Aorta (tissue), 5 donors: ENCODE measurements at regions not wholly inside any gene's neighbourhood (a gene's known extent, or its start where the extent isn't known, plus 50 kb on each side); places are given as distances from the start of the nearest gene placed in this dataset.

Experiments used
- ATAC-seq: fragments of 200-7000 bp; cut with Tn5 transposase; one replicate; pipeline ENCODE4 v1.9.1; 2022; ENCODE audit warnings: moderate library complexity; ENCODE audit not compliant: low FRiP score
- DNase-seq, 2 donors: peaks; one replicate each; pipeline ENCODE4 v3.0.0-alpha.2; 2020
- H3K27ac ChIP-seq, 2 donors: one replicate each; pipeline ENCODE4 v1.5.1; 2013; ENCODE audit warnings: low read length in 2 of 2, mild to moderate bottlenecking in 2 of 2, moderate library complexity in 2 of 2, control low read depth in 1 of 2, inconsistent platforms in 1 of 2, low read depth in 1 of 2
- H3K27me3 ChIP-seq, 2 donors: one replicate each; pipeline ENCODE4 v1.6.1; 2013; ENCODE audit warnings: control low read depth in 1 of 2, low read length in 1 of 2, mild to moderate bottlenecking in 1 of 2, moderate library complexity in 1 of 2; ENCODE audit not compliant: insufficient read depth in 2 of 2, control insufficient read depth in 1 of 2
- H3K36me3 ChIP-seq, 2 donors: one replicate each; pipeline ENCODE4 v1.6.1; 2013; ENCODE audit warnings: control low read depth in 1 of 2, low read length in 1 of 2, mild to moderate bottlenecking in 1 of 2; ENCODE audit not compliant: insufficient read depth in 2 of 2, control insufficient read depth in 1 of 2
- H3K4me1 ChIP-seq, 2 donors: one replicate each; pipeline ENCODE4 v1.6.1; 2013; ENCODE audit warnings: low read length in 2 of 2, control low read depth in 1 of 2, mild to moderate bottlenecking in 1 of 2, moderate library complexity in 1 of 2; ENCODE audit not compliant: insufficient read depth in 2 of 2, control insufficient read depth in 1 of 2
- H3K4me3 ChIP-seq, 2 donors: one replicate each; pipeline ENCODE4 v1.5.1; 2013; ENCODE audit warnings: low read length in 2 of 2, control low read depth in 1 of 2, mild to moderate bottlenecking in 1 of 2
- H3K9me3 ChIP-seq: one replicate; pipeline ENCODE4 v1.6.1; 2013; ENCODE audit warnings: mild to moderate bottlenecking, low read length; ENCODE audit not compliant: control insufficient read depth
- WGBS, 2 donors: extraction: QIAGEN DNeasy Blood & Tissue Kit; methylation state at CpG; one replicate each; pipeline ENCODE4 v1.1.7; 2013; 5-methylcytosine and 5-hydroxymethylcytosine counted together
- intact Hi-C, 2 donors: fragments of 100-400 bp; cut with DNase I; formaldehyde crosslinking; loops; one replicate each; pipeline versions ENCODE4 v1.14.2 to v1.15.0; 2022
- donor health status: healthy with polysubstance abuse.
- donor health status: Bipolar disorder and iron deficiency.
- donor health status: DM: no; HTN: no; CAD: no.
- donor health status: DM: no; HTN: no; CAD: no.
- donor health status: DM: yes; HTN: yes; CAD: no.

GRCh38 chr2:67797801-67798540, 264.8 kb downstream of the C1D start:
- Histone ChIP-seq H3K27ac (peak overlapping the region; percentile 15 to 81), H3K36me3 (no peaks in the 10 kb centered on the region), H3K27me3 (no peaks in the 10 kb centered on the region), H3K9me3 (no peaks in the 10 kb centered on the region), H3K4me3 (no peak overlapping the region), H3K4me1 (peaks cover 2 to 4% of the 10 kb centered on the region in 2 donors)
- WGBS, 2 donors = 4 to 7% methylated on average over 7 of the region's 7 CpGs
- intact Hi-C loops = no loop called here
- DNase-seq = no peak
- no peak for ATAC-seq

DNA sequence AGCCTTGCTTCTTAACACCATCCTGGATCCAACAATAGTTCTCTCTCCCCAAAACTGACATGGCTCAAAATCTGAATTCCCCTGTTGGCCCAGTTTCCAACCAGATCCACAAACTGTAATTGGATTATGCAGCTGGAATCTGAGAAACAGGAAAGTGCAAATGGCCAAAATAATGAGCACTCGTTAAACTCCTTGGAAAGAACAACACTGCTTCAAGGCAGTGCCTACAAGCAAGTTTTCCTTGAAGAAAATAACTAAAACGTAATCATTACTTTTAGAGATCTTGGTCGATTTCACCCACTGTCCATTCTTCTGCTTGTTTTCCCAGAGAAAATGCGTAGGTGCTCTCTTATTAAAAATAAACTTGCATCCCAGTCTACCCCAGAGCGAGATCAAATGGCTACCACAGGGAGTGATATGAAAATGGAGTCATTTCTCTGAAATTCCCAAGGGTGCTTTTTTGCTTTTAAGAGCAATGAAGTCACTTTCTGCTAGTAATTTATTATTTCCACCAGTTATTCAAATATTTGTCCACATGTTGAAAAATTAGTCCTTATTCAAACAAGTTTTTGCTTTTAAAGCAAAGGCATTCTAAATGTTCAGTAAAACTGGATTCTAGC, 264.2 kb downstream of the C1D start:
- H3K4me1 ChIP-seq = peaks cover 2 to 4% of the 10 kb centered on the region in 2 donors
- no peaks in the 10 kb centered on the region for H3K27me3 ChIP-seq
- intact Hi-C loops = no loop called here
- no peak for ATAC-seq
- no peak overlapping the region for H3K4me3 ChIP-seq
- 3 to 5% methylated on average over 5 of the region's 5 CpGs for WGBS, 2 donors
- no peak for DNase-seq
- peak overlapping the region; percentile 15 to 81 for H3K27ac ChIP-seq
- H3K36me3 ChIP-seq = no peaks in the 10 kb centered on the region
- peaks cover 2% of the 10 kb centered on the region for H3K9me3 ChIP-seq

DNA sequence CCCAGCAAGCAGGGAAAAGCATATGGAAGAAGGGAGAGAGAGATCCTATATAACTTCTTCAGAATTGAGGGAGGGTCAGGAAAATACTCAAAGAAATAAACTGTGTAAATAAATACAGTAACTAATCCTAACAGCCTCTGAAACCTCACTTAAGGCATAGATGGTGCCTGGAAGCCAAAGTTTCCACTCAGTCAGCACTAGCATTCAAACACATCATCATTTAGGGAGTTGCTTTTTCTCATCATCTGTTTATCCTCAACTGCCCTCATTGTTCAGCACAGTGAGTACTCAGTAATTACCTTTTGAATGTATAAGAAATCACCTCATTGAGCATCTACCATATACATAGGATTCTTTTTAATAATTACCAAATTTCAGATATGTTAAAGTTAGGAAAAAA, 262.9 kb downstream of the C1D start:
- intact Hi-C loops = no loop called here
- Histone ChIP-seq H3K36me3 (no peaks in the 10 kb centered on the region), H3K4me1 (peaks cover 2 to 4% of the 10 kb centered on the region in 2 donors), H3K27me3 (no peaks in the 10 kb centered on the region), H3K27ac (no peak overlapping the region), H3K9me3 (peaks cover 2% of the 10 kb centered on the region), H3K4me3 (no peak overlapping the region)
- DNase-seq (no peak), ATAC-seq (no peak)

- H3K4me1 ChIP-seq = peaks cover 1 to 4% of the 10 kb centered on the region in 2 donors
- no peak overlapping the region for H3K27ac ChIP-seq
- DNase-seq = no peak
- intact Hi-C loops = no loop called here
- no peak for ATAC-seq
- WGBS, 2 donors = 41 to 59% methylated on average over 2 of the region's 2 CpGs
- peaks cover 2% of the 10 kb centered on the region for H3K9me3 ChIP-seq
- H3K27me3 ChIP-seq = no peaks in the 10 kb centered on the region
- no peak overlapping the region for H3K4me3 ChIP-seq
- no peaks in the 10 kb centered on the region for H3K36me3 ChIP-seq
These were observed 260.5 kb downstream of the C1D start for GRCh38 chr2:67802291-67802690.

GRCh38 chr2:67802824-67803223, 260.0 kb downstream of the C1D start:
- H3K4me1 ChIP-seq = peaks cover 0 to 4% of the 10 kb centered on the region in 2 donors
- ATAC-seq = no peak
- intact Hi-C loops = no loop called here

GRCh38 chr2:67806816-67807215, 256.0 kb downstream of the C1D start:
- Histone ChIP-seq H3K4me1 (no peaks in the 10 kb centered on the region), H3K27me3 (no peaks in the 10 kb centered on the region), H3K4me3 (no peak overlapping the region), H3K36me3 (no peaks in the 10 kb centered on the region), H3K9me3 (peaks cover 2% of the 10 kb centered on the region), H3K27ac (no peak overlapping the region)
- ATAC-seq = no peak
- WGBS, 2 donors = 9 to 30% methylated on average over 1 of the region's 1 CpG
- DNase-seq = no peak
- intact Hi-C loops = no loop called here

More at GRCh38 chr2:67802824-67803223, 260.0 kb downstream of the C1D start:
- DNase-seq = no peak
- no peaks in the 10 kb centered on the region for H3K36me3 ChIP-seq
- H3K27me3 ChIP-seq = no peaks in the 10 kb centered on the region
- H3K9me3 ChIP-seq = peaks cover 2% of the 10 kb centered on the region
- WGBS, 2 donors = 51 to 83% methylated on average over 2 of the region's 2 CpGs
- no peak overlapping the region for H3K27ac ChIP-seq
- no peak overlapping the region for H3K4me3 ChIP-seq

- ATAC-seq (no peak), DNase-seq (no peak)
- Histone ChIP-seq H3K27me3 (no peaks in the 10 kb centered on the region), H3K9me3 (peaks cover 2% of the 10 kb centered on the region), H3K4me1 (no peaks in the 10 kb centered on the region), H3K4me3 (no peak overlapping the region), H3K36me3 (no peaks in the 10 kb centered on the region), H3K27ac (no peak overlapping the region)
- intact Hi-C loops = no loop called here
These were observed 254.7 kb downstream of the C1D start for GRCh38 chr2:67808112-67808511.

DNA sequence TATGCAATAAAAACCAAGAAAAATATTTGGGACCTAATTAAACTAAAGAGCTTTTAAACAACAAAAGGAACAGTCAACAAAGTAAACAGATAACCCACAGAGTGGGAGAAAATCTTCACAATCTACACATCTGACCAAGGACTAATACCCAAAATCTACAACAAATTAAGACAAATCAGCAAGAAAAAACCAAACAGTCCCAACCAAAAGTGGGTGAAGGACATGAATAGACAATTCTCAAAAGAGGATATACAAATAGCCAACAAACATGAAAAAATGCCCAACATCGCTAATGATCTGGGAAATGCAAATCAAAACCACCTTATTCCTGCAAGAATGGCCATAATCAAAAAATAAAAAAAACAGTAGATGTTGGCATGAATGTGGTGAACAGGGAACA, 250.1 kb downstream of the C1D start:
- Histone ChIP-seq H3K27ac (no peak overlapping the region), H3K27me3 (no peaks in the 10 kb centered on the region), H3K4me3 (no peak overlapping the region), H3K4me1 (no peaks in the 10 kb centered on the region), H3K9me3 (no peaks in the 10 kb centered on the region), H3K36me3 (no peaks in the 10 kb centered on the region)
- DNase-seq = no peak
- intact Hi-C loops = no loop called here
- 98 to 100% methylated on average over 1 of the region's 1 CpG for WGBS, 2 donors
- ATAC-seq = no peak

DNA sequence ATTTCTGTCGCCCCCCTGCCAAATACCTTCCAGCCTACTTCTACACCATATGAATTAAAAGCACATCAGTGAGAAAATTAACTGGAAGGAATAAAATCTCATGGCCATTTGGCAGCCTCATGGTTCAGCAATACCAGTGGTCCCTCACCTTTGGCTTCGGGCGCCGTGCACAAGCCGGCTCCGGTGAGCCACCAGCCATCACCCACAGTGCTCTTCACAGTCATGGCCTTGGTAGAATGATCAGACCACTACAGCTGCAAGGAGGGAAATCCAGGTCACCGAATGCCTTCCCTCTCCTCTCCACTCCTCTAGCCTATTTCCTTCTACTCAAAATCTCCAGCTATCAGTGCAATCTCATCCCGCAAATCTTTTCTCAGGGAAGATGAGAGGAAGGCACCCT, 239.1 kb downstream of the C1D start:
- ATAC-seq (no peak), DNase-seq (no peak)
- intact Hi-C loops = no loop called here
- Histone ChIP-seq H3K9me3 (no peaks in the 10 kb centered on the region), H3K4me1 (no peaks in the 10 kb centered on the region), H3K36me3 (no peaks in the 10 kb centered on the region), H3K27me3 (no peaks in the 10 kb centered on the region), H3K27ac (no peak overlapping the region), H3K4me3 (no peak overlapping the region)
- 96 to 98% methylated on average over 8 of the region's 8 CpGs for WGBS, 2 donors
